Peyer's patch (tissue), 4 donors: ENCODE measurements at regions not wholly inside any gene's neighbourhood (a gene's known extent, or its start where the extent isn't known, plus 50 kb on each side); places are given as distances from the start of the nearest gene placed in this dataset.

ENCODE experiments used
- DNase-seq, 3 donors: peaks; one replicate each; pipeline ENCODE4 v3.0.0-alpha.2; 2017 to 2019
- H3K27ac ChIP-seq, 4 donors: fragments of 200-600 bp; sonication (generic); one replicate each; pipeline ENCODE4 v1.5.1; 2016 to 2019
- H3K27me3 ChIP-seq, 2 donors: fragments of 200-600 bp; sonication (generic); one replicate each; pipeline ENCODE4 v1.5.1; 2019
- H3K36me3 ChIP-seq, 3 donors: fragments of 200-600 bp; sonication (generic); one replicate each; pipeline ENCODE4 v1.5.1; 2016 to 2019
- H3K4me1 ChIP-seq, 4 donors: fragments of 200-600 bp; sonication (generic); one replicate each; pipeline ENCODE4 v1.5.1; 2016 to 2019
- H3K4me3 ChIP-seq, 4 donors: fragments of 200-600 bp; sonication (generic); 1 replicate in 3 of 4; 2 replicates in 1 of 4; pipeline ENCODE4 v1.5.1; 2016 to 2019; ENCODE audit warnings: mild to moderate bottlenecking in 1 of 4
- H3K9me3 ChIP-seq, 4 donors: fragments of 200-600 bp; sonication (generic); one replicate each; pipeline ENCODE4 v1.5.1; 2016 to 2019; ENCODE audit warnings: mild to moderate bottlenecking in 1 of 4
- CTCF ChIP-seq, 6 experiments: fragments of 450-650 bp in 4 of 6; fragments of 200-600 bp in 2 of 6; sonication (generic) in 1 of 6; IDR thresholded peaks; one replicate each; pipeline ENCODE4 v1.5.1; 2017 to 2019; ENCODE audit warnings: antibody characterized with exemption in 6 of 6, mild to moderate bottlenecking in 3 of 6, moderate library complexity in 1 of 6
- POLR2A ChIP-seq, 2 donors: fragments of 450-650 bp; IDR thresholded peaks; one replicate each; pipeline ENCODE4 v1.5.1; 2017; ENCODE audit warnings: antibody characterized with exemption in 2 of 2, mild to moderate bottlenecking in 2 of 2, moderate library complexity in 2 of 2

- no peak for DNase-seq
- Histone ChIP-seq H3K27ac (no peak overlapping the region), H3K4me3 (no peak overlapping the region), H3K4me1 (no peaks in the 10 kb centered on the region), H3K9me3 (no peaks in the 10 kb centered on the region), H3K36me3 (no peaks in the 10 kb centered on the region), H3K27me3 (no peaks in the 10 kb centered on the region)
- no peak for TF ChIP-seq CTCF (IDR thresholded peaks at IDR 0.05)
Observed at GRCh38 chr4:181272422-181272821, 970.8 kb upstream of the TENM3 start.

- no peaks in the 10 kb centered on the region for H3K36me3 ChIP-seq
- no peak overlapping the region for H3K27ac ChIP-seq
- no peaks in the 10 kb centered on the region for H3K27me3 ChIP-seq
- H3K4me3 ChIP-seq, result no peak overlapping the region
- no peak for DNase-seq
- H3K4me1 ChIP-seq, result no peaks in the 10 kb centered on the region
- no peaks in the 10 kb centered on the region for H3K9me3 ChIP-seq
- TF ChIP-seq POLR2A (IDR thresholded peaks at IDR 0.05) (no peak), CTCF (IDR thresholded peaks at IDR 0.05) (no peak)
Observed at GRCh38 chr4:181278941-181279340, 964.3 kb upstream of the TENM3 start.

GRCh38 chr4:181281451-181281850 is 961.8 kb upstream of the TENM3 start:
- Histone ChIP-seq H3K36me3 (no peaks in the 10 kb centered on the region), H3K4me3 (no peak overlapping the region), H3K27me3 (no peaks in the 10 kb centered on the region), H3K27ac (no peak overlapping the region), H3K9me3 (no peaks in the 10 kb centered on the region), H3K4me1 (no peaks in the 10 kb centered on the region)
- DNase-seq, result no peak
- TF ChIP-seq POLR2A (IDR thresholded peaks at IDR 0.05) (no peak), CTCF (IDR thresholded peaks at IDR 0.05) (no peak)

- no peak for DNase-seq
- H3K9me3 ChIP-seq, result no peaks in the 10 kb centered on the region
- no peaks in the 10 kb centered on the region for H3K4me1 ChIP-seq
- H3K4me3 ChIP-seq, result no peak overlapping the region
- H3K36me3 ChIP-seq, result no peaks in the 10 kb centered on the region
- TF ChIP-seq CTCF (IDR thresholded peaks at IDR 0.05), result no peak
- TF ChIP-seq POLR2A (IDR thresholded peaks at IDR 0.05), result no peak
- H3K27me3 ChIP-seq, result no peaks in the 10 kb centered on the region
- no peak overlapping the region for H3K27ac ChIP-seq
Observed at GRCh38 chr4:181289198-181289597, 954.0 kb upstream of the TENM3 start.

GRCh38 chr4:181291615-181292014 is 951.6 kb upstream of the TENM3 start:
- no peak for TF ChIP-seq CTCF (IDR thresholded peaks at IDR 0.05)
- TF ChIP-seq POLR2A (IDR thresholded peaks at IDR 0.05), result no peak
- Histone ChIP-seq H3K36me3 (no peaks in the 10 kb centered on the region), H3K9me3 (no peaks in the 10 kb centered on the region), H3K27ac (no peak overlapping the region), H3K4me3 (no peak overlapping the region), H3K4me1 (no peaks in the 10 kb centered on the region), H3K27me3 (no peaks in the 10 kb centered on the region)
- DNase-seq, result no peak

- TF ChIP-seq POLR2A (IDR thresholded peaks at IDR 0.05) (no peak), CTCF (IDR thresholded peaks at IDR 0.05) (no peak)
- Histone ChIP-seq H3K27ac (no peak overlapping the region), H3K27me3 (no peaks in the 10 kb centered on the region), H3K9me3 (no peaks in the 10 kb centered on the region), H3K4me3 (no peak overlapping the region), H3K4me1 (no peaks in the 10 kb centered on the region), H3K36me3 (no peaks in the 10 kb centered on the region)
- DNase-seq, result no peak
Observed at GRCh38 chr4:181293014-181293413, 950.2 kb upstream of the TENM3 start.
